Dermis blood vessel endothelial cell (primary cell): ENCODE measurements at regions not wholly inside any gene's neighbourhood (a gene's known extent, or its start where the extent isn't known, plus 50 kb on each side); places are given as distances from the start of the nearest gene placed in this dataset.

ENCODE experiments used
- DNase-seq: peaks from one replicate; pipeline ENCODE4 v3.0.0; 2010

DNA sequence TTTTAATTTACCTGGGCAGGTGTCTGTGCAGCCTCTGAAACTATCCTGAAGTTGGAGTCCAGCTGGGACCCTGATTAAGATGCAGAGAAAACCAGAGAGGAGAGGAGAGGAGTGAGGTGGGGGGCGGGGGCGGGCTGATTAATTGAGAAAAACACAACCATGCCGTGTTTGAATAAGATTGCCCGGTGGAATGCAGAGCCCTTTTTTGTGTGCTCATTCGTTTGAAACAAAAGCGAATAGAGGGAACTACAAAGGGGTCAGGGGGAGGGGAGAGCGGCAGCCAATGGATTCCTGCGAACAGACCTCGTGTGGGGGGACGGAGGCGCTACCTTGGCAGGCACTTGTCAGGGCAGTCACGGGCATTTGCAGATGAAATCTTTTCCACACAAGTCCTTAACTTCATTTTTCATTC lies 355.8 kb downstream of the SOX9 start:
- no peak for DNase-seq

DNA sequence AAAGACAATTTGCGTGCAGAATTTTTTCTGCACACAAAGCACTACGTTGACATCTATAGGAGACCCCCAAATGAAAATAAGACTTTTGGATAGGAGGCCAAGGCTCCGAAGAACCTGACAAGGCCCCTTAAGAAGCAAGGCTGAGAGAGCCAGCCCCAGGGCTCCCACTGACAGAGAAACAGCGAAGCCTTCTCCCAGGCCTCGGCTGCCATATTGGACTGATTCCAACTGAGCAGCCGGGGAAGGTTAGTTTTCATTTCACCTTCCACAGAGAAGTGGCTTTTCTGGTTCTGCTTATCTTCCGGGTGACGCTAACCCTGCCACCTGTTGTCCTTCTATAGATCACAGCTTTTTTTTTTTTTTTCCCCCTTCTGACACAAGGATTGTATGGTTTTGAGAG lies 356.7 kb downstream of the SOX9 start:
- no peak for DNase-seq

DNA sequence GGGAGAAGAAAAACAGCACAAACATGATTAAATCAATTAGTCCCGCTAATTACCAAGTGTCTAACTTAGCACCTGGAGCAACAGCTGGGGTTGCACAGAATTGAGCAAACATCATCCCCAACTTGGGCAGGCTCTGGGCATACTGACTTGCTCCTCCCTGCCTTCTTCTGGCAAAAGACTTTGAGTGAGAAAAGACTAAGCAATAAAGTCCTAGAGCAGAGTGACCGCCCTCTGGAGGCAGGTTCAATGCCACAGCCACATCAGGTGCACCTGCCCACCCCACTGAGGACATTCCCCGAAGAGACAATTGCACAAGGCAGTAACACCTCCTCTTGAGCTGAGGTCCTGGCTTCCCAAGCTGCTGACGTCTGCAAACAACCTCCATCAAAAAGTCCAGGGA lies 358.3 kb downstream of the SOX9 start:
- DNase-seq = no peak

DNA sequence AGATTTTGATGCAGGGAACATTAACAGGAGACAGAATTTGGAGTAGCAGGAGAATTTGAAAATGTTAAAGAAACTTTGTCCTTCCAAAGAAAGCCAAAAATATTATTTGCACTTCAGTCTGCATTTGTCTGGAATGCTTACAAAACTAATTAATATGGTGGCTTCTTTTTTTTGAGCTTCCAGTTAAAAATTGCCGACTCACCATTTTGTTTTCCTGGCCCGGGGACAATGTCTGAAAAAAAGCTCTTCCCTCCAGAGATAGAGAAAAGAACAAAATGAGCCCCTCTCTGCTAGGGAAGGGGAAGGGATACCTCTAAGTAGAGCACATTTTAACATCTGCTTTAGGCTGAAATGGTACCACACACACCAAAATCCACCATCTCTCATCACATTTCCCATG lies 360.8 kb downstream of the SOX9 start:
- no peak for DNase-seq

DNA sequence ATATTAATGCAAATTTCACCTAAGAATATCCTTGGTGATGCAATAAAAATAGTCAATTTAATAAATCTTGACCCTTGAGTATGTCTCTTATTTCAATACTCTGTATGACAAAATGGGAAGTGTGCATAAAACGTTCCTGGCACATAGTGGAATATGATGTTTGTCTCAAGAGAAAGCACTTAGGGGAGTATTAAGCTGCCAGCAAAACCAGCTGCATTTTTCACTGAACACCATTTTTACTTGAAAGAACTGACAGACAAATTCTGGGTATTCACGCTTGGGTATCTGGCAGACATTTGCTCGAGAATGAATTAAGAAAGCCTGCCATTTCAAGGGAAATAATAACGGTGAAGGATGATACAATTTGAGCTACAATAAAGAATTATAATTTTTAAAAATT lies 364.8 kb downstream of the SOX9 start:
- DNase-seq = no peak

DNA sequence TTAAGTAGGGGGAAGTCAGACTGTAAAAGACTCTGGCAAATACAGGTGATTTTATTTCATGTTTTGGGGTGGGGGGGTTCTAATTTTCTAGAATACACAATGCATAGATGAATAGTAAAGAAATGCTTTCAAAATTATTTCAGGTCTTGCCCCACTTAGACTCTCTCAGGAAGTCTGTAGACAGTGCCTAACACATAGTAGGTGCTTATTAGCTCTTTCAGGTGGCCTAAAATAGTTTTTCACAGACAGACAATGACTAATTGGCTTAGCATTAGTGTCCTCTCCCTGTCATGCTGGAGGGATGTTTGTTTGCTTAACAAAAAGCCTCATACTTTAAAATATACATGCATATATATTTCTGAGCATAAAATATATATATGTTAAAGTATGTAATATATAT lies 366.0 kb downstream of the SOX9 start:
- no peak for DNase-seq

DNA sequence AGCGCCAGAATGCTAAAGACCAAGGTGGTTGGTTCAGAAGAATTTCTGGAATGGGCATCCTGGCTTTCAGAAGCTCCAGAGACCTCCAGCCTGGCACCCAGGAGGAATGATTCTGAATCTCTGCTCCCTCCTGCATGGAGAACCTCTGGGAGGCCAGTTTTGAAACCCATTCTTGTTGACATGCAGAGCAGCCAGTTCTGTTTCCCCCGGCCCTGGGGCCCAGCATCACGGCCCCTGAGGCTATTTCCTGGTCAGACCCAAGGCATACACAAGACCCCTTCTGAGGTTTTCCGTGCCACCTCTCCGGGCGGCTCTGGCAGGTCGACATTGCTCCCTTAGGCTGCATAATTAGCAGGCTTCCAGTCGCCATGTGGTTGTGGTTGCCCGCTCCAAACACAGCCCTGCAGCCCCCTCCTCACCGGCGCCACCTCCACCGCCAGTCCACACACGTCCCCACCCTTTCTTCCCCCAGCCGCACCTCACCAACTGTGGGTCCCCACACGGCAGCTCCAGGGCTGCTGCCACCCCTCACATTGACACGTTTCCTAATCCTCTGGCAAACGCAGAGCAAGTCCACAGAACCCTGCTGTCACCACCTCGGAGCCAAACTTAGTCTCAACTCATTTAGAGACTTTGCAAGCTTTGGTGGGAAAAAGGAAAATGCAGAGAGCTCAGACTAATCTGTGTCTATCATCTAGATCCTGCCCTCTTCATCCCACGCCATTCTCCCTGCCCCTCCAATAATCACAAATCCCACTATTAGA lies 367.1 kb downstream of the SOX9 start:
- no peak for DNase-seq

DNA sequence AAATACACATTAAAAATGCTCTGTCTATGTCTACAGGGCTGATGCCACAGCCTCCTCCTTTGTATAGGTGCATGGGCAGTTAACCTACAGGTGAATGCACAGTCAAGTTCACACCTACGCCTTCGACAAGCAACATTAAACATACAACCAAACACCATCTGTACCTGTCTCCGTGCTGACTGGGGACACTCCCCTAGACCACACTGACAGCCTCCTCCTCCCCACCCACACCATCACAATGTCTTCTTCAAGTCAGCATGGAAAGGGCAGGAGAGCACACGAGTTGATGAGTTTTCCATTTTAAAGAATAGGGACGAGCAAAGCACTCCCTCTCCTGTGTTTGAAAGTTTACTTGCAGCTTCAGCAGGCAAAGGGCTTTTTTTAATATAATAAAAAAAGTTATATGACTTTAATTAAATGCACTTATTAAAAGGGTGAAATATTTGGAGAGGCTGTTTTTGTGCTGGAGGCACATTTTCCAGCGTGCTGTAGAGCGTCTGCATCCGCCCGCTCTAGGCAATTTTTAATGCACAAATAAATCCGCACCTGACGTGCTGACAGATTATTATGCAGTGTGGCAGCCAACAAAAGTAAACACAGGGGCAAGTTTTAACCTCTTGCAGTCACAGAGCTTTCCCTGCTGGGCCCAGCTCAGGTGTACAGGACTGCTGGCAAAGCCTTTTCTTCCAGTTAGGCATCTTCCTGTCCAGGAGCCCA lies 367.9 kb downstream of the SOX9 start:
- no peak for DNase-seq

DNA sequence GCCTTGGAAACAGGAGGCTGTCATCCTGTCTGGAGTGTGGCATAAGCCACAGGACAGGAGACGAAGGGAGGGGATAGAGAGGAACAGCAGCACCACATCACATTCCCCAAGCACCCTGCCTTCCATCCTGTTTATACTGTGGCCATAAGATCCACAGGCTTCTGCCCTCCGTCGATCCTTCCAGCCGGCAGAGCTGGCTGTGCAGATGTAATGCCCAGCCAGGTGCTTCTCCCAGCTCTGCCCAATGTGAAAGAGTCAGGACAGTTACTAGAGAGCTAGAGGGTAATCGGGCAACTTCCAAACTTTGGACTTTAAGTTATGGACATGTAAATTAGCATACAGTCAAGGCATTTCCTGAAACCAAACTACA lies 368.4 kb downstream of the SOX9 start:
- DNase-seq = no peak

DNA sequence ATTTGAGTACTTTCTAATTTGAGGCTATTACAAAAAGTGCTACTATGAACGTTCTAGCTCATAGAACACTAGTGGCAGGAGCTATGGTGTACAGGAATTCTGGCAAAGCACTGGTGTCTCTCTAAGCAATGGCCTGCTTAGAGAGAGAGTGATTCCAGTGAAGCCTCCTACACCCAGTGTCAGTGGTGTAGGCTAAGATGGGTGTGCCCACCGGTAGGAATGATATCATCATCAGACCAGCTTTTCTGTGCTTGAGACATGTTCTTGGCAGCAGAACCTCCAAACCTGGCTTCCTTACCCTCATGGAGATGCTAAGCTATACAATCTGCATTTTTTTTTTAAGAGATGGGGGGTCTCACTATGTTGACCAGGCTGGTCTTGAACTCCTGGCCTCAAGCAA lies 370.3 kb downstream of the SOX9 start:
- DNase-seq = no peak

DNA sequence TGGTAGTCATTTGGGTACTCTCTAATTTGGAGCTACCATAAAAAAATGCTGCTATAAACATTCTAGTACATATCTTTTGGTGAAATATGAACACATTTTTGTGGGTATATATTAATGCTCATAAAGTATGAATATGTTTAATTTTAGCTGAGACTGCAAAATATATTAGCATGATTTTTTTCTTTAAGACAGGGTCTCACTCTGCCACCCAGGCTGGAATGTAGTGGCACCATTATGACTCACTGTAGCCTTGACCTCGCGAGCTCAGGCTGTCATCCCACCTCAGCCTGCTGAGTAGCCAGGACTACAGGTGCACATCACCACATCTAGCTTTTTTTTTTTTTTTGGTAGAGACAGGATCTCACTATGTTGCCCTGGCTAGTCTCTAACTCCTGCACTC lies 371.7 kb downstream of the SOX9 start:
- no peak for DNase-seq

DNA sequence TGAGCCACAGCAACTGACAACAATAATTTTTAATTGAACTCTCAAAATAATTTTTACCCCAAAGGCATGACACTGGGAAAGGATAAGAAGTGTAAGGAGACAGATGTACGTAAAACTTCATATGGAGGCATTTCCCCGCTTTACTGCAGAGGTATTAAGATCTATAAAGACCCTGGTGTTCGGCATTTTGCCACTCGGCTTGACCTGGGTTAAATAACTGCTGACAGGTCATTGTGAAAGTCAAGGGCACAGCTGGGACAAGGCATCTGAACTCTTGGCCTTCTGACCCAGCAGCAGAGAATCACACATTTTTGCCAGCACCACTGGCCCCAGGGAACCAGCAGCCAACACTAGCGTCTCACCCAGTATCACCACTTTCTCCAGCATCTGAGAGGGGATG lies 372.1 kb downstream of the SOX9 start:
- no peak for DNase-seq

DNA sequence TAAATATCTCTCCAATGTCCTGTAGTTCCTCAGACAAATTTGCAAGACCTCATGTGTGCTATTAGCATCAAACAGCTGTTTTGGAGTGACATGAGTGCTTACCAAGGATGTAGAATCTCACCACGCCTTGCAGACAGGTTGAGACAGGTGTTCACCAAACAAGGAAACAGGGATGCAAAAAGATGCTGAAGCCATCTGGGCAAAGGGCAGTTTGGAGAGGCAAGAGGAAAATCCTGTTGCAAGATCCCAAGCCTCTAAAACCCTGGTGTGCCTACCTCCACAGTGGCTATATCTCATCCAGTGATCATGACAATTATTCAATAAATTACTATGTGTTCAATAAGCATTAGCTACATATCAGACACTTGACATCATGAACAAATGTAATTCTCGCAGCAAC lies 373.7 kb downstream of the SOX9 start:
- DNase-seq = no peak

DNA sequence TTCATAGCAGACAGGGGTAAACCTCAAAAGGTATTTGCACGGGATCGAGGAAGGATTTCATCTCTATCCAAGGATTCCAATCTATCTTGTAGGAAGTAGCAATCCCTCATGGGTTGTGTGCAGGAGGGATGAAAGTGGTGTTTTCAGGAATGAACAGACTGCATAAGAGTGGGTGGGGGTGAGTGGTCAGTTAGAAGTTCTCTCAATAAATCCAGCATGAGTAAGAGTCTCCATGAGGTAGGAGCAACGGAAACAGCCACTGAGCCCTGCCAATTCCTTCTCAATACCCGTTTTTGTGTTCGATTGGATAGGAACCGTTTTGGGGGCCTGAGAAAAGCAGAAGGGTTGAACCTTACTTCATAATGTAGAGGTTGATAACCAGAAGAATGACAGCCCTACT lies 375.6 kb downstream of the SOX9 start:
- no peak for DNase-seq

DNA sequence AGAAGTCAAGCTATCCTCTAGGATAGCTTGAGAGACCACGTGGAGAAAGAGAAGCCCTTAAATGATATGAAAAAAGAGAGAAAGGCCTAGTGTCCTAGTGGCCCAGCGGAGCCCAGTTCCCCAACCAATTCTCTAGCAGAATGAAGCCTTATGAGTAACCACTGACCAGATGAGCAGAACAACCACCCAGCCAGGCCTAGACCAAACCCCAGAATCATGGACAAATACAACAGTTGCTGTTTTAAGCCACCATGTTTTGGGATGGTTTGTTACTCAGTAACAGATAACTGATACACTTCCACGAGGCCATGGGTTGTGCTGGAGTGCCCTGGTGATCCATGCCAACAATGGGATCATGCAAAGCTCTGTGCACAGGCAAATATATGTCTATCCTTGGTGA lies 377.1 kb downstream of the SOX9 start:
- no peak for DNase-seq

DNA sequence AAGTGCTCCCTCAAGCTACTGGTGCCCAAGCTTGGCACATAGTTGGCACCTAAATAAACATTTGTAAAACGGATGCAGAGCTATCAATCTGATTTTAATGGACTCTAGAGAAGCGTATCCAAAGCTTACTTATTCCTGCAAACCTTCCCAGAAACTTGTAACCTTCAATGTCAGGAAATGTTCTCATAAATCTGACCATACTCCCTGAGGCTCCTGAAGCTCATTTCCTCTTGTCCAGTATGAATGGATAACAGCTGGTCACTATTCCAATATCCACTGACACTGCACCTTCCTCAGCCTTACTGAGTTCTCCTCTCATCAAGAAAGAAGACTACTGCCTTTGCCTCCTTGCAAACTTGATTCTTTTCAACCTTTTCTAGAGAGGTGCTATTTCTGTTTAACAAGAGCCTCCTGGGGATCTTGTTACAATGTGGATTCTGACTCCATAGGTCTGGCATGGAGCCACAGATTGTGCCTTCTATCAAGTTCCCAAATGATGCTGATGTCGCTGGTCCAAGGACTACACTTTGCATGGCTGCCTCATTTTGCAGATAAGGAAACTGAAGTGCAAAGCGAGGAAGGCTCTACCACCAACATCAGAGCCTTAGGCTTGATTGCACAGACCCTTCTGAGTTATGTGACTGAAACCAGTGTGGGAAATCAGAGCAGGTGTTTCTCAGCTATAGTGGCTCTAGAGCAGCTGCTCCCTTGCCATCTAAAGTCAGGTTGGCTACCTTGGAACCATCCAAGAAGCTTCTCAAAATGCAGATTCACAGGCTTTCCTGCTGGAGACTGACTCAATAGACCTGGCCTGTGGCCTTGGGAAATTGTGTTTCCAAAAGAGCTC lies 377.8 kb downstream of the SOX9 start:
- DNase-seq = no peak

DNA sequence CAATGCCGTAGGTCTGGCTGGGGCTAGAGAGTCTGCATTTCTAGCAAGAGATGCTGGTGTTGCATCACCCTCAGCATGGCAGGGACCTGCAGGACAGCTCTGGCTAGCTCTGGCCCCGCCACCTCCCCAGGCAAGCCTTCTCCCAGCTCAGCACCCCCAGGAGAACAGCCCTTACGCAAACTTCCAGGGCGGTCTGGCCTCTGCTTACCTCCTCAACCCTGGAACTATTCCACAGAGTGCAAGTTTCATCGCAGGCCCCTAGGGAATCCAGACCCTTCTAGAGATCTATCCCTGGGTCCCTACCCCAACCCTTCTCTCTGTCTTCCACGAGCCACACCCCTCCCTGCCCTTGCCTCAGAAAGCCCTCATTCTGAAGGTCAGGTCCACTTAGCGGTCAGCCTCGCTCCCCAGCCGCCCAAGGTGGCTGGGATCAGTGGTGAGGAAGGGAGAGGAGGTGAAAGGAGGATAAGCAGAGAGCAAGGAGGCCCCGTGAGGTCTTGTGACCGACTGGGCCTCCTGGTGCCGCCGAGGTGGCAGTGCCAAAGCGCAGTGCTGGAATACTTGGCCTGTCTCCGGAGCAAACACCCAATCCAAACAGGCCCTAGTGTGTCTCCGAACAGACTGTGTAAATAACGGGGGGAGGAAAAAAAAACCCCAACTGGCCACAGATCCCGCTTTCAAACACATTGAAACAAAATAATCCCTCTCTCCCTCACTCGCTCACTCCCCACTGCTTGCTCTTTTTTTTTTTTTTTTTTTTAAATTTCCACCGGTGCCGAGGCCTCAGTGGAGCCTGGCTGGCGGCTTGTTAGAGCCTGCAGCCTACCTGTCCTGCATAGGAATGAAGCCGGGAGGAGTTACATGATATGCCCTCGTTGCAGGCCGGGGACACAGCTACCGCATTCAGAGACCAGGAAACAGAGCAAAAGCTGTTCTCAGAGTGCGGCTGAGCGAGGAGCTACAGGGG lies 380.9 kb downstream of the SOX9 start:
- DNase-seq = no peak

DNA sequence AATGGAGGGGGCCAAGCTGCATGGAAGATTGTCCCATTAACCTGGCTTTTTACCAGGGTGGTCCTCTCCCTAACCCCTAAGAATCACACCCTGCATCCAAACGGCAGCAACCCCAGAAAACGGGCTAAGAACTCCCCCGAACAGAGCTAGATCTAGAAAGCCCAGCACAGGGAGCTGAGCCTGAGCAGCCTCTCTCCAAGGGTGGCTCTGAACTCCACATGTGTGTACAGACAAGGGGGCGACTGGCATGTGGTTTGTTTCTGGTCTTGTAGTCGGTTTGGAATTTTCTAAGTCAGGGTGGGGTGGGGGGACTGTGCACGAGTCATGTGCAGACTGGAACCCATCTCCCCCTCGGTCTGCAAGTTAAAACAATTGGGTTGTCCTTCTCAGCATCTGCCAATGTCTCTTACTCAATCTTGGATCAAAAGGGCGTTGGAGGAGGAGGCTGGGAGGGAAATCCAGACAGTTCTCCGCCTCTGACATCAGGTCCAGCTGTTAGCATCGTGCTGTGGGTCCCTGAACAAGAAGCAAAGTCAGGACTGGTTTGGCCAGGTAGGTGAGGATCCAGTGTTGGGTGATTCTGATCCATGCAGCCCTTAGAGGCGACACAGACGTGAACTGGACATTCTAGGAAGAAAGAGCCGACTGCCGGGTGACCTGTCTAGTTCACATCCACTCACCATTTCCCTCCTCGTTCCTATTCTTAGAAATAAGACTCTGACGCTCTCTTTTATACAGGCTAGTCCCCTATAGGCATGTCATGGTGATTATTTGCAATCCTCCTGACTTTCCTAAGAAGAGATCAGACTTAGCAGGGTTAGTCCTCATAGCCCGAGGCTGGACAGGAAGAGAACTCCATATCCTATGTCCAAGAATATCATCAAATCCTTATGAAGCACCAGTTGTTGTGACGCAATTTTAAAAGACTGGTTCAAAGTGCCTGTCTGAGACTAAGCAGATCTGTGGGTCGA lies 381.8 kb downstream of the SOX9 start:
- no peak for DNase-seq

DNA sequence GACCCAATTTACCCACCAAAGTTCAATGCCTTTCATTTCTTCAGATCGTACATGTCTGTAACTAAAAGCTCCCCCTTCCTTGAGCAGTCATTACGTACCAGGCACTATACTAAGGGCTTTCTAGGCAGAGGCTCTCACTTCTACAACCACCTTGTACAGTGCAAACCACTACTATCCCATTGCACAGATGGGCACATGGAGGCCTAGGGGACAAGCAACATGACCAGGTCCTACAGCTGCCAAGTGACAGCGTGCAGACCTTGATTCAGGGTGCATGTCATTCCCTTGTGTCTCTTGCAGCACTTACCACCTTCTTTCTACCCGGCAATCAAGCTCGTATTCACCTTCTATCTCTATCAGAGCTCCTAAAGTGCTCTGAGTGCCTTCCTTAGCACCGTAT lies 382.7 kb downstream of the SOX9 start:
- DNase-seq = no peak

DNA sequence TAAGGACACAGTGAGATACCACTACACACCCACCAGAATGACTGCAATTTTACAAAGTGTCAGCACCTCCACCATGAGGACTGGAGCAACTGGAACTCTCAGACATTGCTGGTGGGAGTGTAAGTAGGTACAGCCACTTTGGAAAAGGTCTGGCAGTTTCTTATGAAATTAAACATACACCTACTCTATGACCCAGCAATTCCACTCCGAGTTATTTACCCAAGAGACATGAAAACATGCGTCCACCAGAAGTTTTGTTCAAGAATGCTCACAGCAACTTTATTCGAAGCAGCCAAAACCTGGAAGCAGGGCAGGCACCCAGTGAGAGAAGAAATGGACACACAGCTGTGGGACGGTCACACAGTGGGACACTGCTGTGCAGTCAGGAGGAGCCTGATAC lies 384.0 kb downstream of the SOX9 start:
- DNase-seq = no peak

DNA sequence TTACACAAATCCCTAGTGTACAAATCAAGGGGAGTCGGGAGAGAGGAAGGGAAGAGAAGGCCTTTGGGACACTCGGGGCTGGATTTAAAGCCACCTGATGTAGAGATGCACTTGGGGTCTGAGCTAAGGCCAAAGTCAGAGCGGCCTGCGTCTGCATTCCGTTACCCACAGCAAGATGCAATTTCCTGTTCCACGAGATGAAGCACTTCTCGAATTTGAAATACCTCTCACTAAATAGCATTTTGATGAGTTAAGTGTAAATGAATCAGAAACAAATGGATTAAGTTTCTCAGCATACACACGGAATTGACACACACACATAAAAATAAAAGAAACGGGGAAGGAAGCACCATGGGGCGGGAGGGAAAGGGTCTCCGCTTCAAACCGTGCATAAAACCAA lies 386.0 kb downstream of the SOX9 start:
- DNase-seq = no peak
